Esophagus squamous epithelium (tissue), 5 donors: ENCODE measurements at regions not wholly inside any gene's neighbourhood (a gene's known extent, or its start where the extent isn't known, plus 50 kb on each side); places are given as distances from the start of the nearest gene placed in this dataset.

Experiments used
- DNase-seq: peaks from one replicate; lab custom pipeline; 2025; lab: John Stamatoyannopoulos, UW
- H3K27ac ChIP-seq, 4 donors: fragments of 200-600 bp; sonication (generic); one replicate each; pipeline ENCODE4 v1.5.1; 2016 to 2019; ENCODE audit warnings: mild to moderate bottlenecking in 1 of 4
- H3K27me3 ChIP-seq, 4 donors: fragments of 200-600 bp; sonication (generic); 1 replicate in 3 of 4; 2 replicates in 1 of 4; pipeline versions ENCODE4 v1.5.1 to v1.6.0; 2017 to 2021; ENCODE audit warnings: antibody characterized with exemption in 1 of 4
- H3K36me3 ChIP-seq, 3 donors: fragments of 200-600 bp; sonication (generic); one replicate each; pipeline ENCODE4 v1.5.1; 2016 to 2019
- H3K4me1 ChIP-seq, 3 donors: fragments of 200-600 bp; sonication (generic); one replicate each; pipeline ENCODE4 v1.5.1; 2017 to 2019
- H3K4me3 ChIP-seq, 4 donors: fragments of 200-600 bp; sonication (generic); 1 replicate in 3 of 4; 2 replicates in 1 of 4; pipeline ENCODE4 v1.5.1; 2016 to 2019; ENCODE audit warnings: mild to moderate bottlenecking in 2 of 4, moderate library complexity in 1 of 4
- H3K9me3 ChIP-seq, 3 donors: fragments of 200-600 bp; sonication (generic); one replicate each; pipeline ENCODE4 v1.5.1; 2016 to 2019
- POLR2A ChIP-seq, 4 donors: fragments of 450-650 bp; IDR thresholded peaks; one replicate each; pipeline ENCODE4 v1.6.1; 2017; ENCODE audit warnings: antibody characterized with exemption in 4 of 4, mild to moderate bottlenecking in 4 of 4, moderate library complexity in 3 of 4
- WGBS, 2 donors: methylation state at CpG; one replicate each; pipeline ENCODE4 v1.1.5; 2018; 5-methylcytosine and 5-hydroxymethylcytosine counted together
- intact Hi-C: fragments of 100-400 bp; cut with DNase I; formaldehyde crosslinking; loops from one replicate; pipeline ENCODE4 v1.15.0; 2022
- TF ChIP-seq, protein P1 (sequence below), 6 experiments: fragments of 450-650 bp in 4 of 6; fragments of 200-600 bp in 2 of 6; sonication (generic) in 2 of 6; IDR thresholded peaks; one replicate each; pipeline ENCODE4 v1.5.1; 2016 to 2019; ENCODE audit warnings: antibody characterized with exemption in 6 of 6, mild to moderate bottlenecking in 4 of 6, moderate library complexity in 4 of 6
- donor health status: DM: yes; HTN: yes; CAD: no.

DNA sequence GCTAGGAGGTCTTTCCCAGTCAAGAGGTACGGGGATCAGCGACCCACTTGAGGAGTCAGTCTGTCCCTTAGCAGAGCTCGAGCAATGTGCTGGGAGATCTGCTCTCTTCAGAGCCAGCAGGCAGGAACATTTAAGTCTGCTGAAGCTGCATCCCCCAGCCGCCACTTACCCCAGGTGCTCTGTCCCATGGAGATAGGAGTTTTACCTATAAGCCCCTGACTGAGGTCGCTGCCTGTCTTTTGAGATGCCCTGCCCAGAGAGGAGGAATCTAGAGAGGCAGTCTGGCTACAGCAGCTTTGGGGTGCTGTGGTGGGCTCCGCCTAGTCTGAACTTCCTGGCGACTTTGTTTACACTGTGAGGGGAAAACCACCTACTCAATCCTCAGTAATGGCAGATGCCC is 874.9 kb upstream of the FLRT2 start:
- no peak for DNase-seq
- 60% methylated on average over 1 of the region's 7 CpGs; no CpG with 5 or more reads in 1 of the 2 donors for WGBS, 2 donors
- Histone ChIP-seq H3K4me3 (no peak overlapping the region), H3K27me3 (no peaks in the 10 kb centered on the region), H3K9me3 (no peaks in the 10 kb centered on the region), H3K4me1 (no peaks in the 10 kb centered on the region), H3K36me3 (no peaks in the 10 kb centered on the region), H3K27ac (no peak overlapping the region)
- intact Hi-C loops: no loop called here
- TF ChIP-seq, protein P1, sequence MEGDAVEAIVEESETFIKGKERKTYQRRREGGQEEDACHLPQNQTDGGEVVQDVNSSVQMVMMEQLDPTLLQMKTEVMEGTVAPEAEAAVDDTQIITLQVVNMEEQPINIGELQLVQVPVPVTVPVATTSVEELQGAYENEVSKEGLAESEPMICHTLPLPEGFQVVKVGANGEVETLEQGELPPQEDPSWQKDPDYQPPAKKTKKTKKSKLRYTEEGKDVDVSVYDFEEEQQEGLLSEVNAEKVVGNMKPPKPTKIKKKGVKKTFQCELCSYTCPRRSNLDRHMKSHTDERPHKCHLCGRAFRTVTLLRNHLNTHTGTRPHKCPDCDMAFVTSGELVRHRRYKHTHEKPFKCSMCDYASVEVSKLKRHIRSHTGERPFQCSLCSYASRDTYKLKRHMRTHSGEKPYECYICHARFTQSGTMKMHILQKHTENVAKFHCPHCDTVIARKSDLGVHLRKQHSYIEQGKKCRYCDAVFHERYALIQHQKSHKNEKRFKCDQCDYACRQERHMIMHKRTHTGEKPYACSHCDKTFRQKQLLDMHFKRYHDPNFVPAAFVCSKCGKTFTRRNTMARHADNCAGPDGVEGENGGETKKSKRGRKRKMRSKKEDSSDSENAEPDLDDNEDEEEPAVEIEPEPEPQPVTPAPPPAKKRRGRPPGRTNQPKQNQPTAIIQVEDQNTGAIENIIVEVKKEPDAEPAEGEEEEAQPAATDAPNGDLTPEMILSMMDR (IDR thresholded peaks at IDR 0.05): no peak
- no peak for TF ChIP-seq POLR2A (IDR thresholded peaks at IDR 0.05)

DNA sequence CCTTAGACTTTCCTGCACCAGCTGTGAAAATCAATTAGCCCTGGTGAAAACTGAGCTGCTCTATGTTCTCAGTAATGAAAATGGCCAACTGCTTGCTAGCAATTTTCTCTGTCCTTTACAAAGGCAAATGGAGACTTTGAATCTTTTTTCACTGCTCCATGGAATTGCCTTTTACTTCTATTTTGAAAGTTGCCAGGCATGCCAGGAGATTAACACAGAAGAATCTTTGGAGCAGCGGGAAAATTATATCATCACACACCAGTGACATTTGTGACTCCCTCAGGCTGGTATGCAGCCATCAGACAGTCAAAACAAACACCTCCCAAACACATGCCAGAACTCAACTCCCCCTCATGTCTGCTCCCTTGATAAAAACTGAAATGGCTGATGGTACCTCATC is 872.0 kb upstream of the FLRT2 start:
- no peak for TF ChIP-seq POLR2A (IDR thresholded peaks at IDR 0.05)
- TF ChIP-seq, protein P1 (IDR thresholded peaks at IDR 0.05): no peak
- Histone ChIP-seq H3K9me3 (no peaks in the 10 kb centered on the region), H3K36me3 (no peaks in the 10 kb centered on the region), H3K27me3 (no peaks in the 10 kb centered on the region), H3K27ac (no peak overlapping the region), H3K4me3 (no peak overlapping the region), H3K4me1 (no peaks in the 10 kb centered on the region)
- intact Hi-C loops: no loop called here
- WGBS, 2 donors: 25 to 44% methylated on average over 1 of the region's 1 CpG
- DNase-seq: no peak

DNA sequence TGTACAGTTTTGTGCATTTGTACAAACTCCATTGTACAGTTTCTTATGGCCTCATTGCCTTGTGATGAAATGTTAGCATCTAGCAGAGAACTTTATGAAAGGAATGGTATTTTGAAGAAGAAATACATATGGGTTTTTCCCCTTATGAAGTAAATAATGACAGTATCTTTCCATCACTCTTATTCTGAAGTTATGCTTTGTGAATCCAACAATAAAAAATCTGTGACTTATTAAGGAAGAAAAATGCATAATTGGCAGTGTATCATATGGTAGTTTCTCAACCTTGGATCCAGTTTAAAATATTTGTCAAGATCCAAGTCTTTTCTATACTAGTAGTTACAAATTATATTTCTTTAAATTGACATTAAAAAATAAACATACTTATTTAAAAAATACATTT is 859.1 kb upstream of the FLRT2 start:
- H3K4me3 ChIP-seq: no peak overlapping the region
- no peak for DNase-seq
- H3K36me3 ChIP-seq: no peaks in the 10 kb centered on the region
- H3K9me3 ChIP-seq: no peaks in the 10 kb centered on the region
- no peak overlapping the region for H3K27ac ChIP-seq
- H3K4me1 ChIP-seq: no peaks in the 10 kb centered on the region
- H3K27me3 ChIP-seq: no peaks in the 10 kb centered on the region
- intact Hi-C loops: no loop called here
- TF ChIP-seq, protein P1 (IDR thresholded peaks at IDR 0.05): no peak

DNA sequence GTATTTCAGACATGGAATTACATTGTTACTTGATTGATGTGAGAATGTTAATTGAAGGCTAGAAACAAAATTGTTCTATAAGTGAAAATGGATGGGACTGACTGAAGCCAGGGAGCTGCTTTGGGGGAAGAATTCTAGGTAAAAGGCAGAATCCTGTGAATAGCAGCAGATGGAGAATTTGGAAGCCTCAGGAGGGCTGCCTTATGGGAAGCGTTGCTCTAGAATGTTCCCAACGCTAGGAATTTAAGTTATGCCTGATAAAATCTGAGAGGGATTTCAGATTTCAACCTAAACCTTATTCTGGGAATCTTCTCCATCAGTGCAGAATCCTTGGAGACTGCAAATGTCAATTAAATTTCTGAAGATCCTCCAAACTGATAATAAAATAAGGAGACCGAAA is 858.2 kb upstream of the FLRT2 start:
- Histone ChIP-seq H3K27me3 (no peaks in the 10 kb centered on the region), H3K4me1 (no peaks in the 10 kb centered on the region), H3K4me3 (no peak overlapping the region), H3K36me3 (no peaks in the 10 kb centered on the region), H3K27ac (no peak overlapping the region), H3K9me3 (no peaks in the 10 kb centered on the region)
- DNase-seq: no peak
- WGBS, 2 donors: 64 to 72% methylated on average over 3 of the region's 3 CpGs
- TF ChIP-seq POLR2A (IDR thresholded peaks at IDR 0.05): no peak
- TF ChIP-seq, protein P1 (IDR thresholded peaks at IDR 0.05): no peak
- intact Hi-C loops: no loop called here

DNA sequence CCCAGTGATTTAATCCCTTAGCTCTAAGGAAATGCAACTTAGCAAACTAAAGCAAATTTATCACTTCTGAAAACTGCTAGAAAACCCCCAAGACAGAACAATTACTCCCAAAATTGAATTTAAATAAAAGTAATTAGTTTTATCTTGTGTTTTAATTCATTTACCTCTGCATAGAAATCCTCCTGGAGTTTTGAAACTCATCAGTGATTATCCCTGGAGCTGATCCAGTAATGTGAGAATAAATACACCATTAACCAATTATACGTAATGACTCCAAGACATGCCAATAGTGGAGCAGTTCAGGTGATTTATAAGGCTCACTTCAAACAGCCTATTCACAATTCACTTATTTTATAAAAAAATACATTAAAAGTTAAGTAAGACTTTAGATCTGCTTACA is 855.3 kb upstream of the FLRT2 start:
- TF ChIP-seq POLR2A (IDR thresholded peaks at IDR 0.05): no peak
- TF ChIP-seq, protein P1 (IDR thresholded peaks at IDR 0.05): no peak
- no peak for DNase-seq
- WGBS, 2 donors: 30 to 68% methylated on average over 1 of the region's 1 CpG
- Histone ChIP-seq H3K36me3 (no peaks in the 10 kb centered on the region), H3K27me3 (no peaks in the 10 kb centered on the region), H3K9me3 (no peaks in the 10 kb centered on the region), H3K4me1 (no peaks in the 10 kb centered on the region), H3K27ac (no peak overlapping the region), H3K4me3 (no peak overlapping the region)
- intact Hi-C loops: no loop called here
